Body of pancreas (tissue), 4 donors: ENCODE measurements at regions not wholly inside any gene's neighbourhood (a gene's known extent, or its start where the extent isn't known, plus 50 kb on each side); places are given as distances from the start of the nearest gene placed in this dataset.

Experiments
- ATAC-seq: fragments of 150-250 bp; one replicate; pipeline ENCODE4 v1.9.1; 2016
- DNase-seq, 4 donors: peaks; one replicate each; pipeline ENCODE4 v3.0.0-alpha.2; 2019
- H3K27ac ChIP-seq, 4 donors: fragments of 200-600 bp; sonication (generic); 1 replicate in 3 of 4; 2 replicates in 1 of 4; pipeline versions ENCODE4 v1.5.1 to v1.6.1; 2016 to 2019; ENCODE audit warnings: mild to moderate bottlenecking in 1 of 4, mixed read lengths in 1 of 4, moderate library complexity in 1 of 4
- H3K27me3 ChIP-seq, 2 donors: fragments of 200-600 bp; sonication (generic); one replicate each; pipeline ENCODE4 v1.6.0; 2016; ENCODE audit warnings: mild to moderate bottlenecking in 1 of 2
- H3K36me3 ChIP-seq, 2 donors: fragments of 200-600 bp; sonication (generic); replicated peaks in 1 of 2; 2 replicates each; pipeline ENCODE4 v1.5.1; 2016; ENCODE audit warnings: low read depth in 2 of 2; ENCODE audit not compliant: insufficient read depth in 1 of 2
- H3K4me1 ChIP-seq: fragments of 200-600 bp; sonication (generic); one replicate; pipeline ENCODE4 v1.6.0; 2016
- H3K4me3 ChIP-seq, 2 donors: fragments of 200-600 bp; sonication (generic); 1 replicate in 1 of 2; 2 replicates in 1 of 2; pipeline ENCODE4 v1.5.1; 2016 to 2019
- H3K9me3 ChIP-seq, 3 donors: fragments of 200-600 bp; sonication (generic); 1 replicate in 2 of 3; 2 replicates in 1 of 3; pipeline ENCODE4 v1.5.1; 2016
- POLR2A ChIP-seq, 3 donors: fragments of 450-650 bp; IDR thresholded peaks; one replicate each; pipeline ENCODE4 v1.6.1; 2016; ENCODE audit warnings: antibody characterized with exemption in 3 of 3, mild to moderate bottlenecking in 2 of 3
- WGBS, 2 donors: methylation state at CpG; one replicate each; pipeline ENCODE4 v1.1.5; 2017; 5-methylcytosine and 5-hydroxymethylcytosine counted together
- intact Hi-C: fragments of 100-400 bp; cut with DNase I; formaldehyde crosslinking; loops from one replicate; pipeline ENCODE4 v1.15.1; 2023
- TF ChIP-seq, protein P1 (sequence below), 7 experiments: fragments of 450-650 bp in 4 of 7; fragments of 200-600 bp in 3 of 7; sonication (generic) in 3 of 7; IDR thresholded peaks; one replicate each; pipeline ENCODE4 v1.5.1; 2016 to 2019; ENCODE audit warnings: antibody characterized with exemption in 7 of 7

GRCh38 chr22:49446759-49447710 lies 380.6 kb downstream of the BRD1 start:
- H3K9me3 ChIP-seq = no peaks in the 10 kb centered on the region
- no peak overlapping the region for H3K27ac ChIP-seq
- 54 to 55% methylated on average over 17 to 20 of the region's 21 CpGs for WGBS, 2 donors
- no peak overlapping the region for H3K4me3 ChIP-seq
- no peak for ATAC-seq
- H3K36me3 ChIP-seq = no peaks in the 10 kb centered on the region
- TF ChIP-seq POLR2A (IDR thresholded peaks at IDR 0.05) = no peak
- TF ChIP-seq, protein P1, sequence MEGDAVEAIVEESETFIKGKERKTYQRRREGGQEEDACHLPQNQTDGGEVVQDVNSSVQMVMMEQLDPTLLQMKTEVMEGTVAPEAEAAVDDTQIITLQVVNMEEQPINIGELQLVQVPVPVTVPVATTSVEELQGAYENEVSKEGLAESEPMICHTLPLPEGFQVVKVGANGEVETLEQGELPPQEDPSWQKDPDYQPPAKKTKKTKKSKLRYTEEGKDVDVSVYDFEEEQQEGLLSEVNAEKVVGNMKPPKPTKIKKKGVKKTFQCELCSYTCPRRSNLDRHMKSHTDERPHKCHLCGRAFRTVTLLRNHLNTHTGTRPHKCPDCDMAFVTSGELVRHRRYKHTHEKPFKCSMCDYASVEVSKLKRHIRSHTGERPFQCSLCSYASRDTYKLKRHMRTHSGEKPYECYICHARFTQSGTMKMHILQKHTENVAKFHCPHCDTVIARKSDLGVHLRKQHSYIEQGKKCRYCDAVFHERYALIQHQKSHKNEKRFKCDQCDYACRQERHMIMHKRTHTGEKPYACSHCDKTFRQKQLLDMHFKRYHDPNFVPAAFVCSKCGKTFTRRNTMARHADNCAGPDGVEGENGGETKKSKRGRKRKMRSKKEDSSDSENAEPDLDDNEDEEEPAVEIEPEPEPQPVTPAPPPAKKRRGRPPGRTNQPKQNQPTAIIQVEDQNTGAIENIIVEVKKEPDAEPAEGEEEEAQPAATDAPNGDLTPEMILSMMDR (IDR thresholded peaks at IDR 0.05) = no peak
- intact Hi-C loops = no loop called here
- no peaks in the 10 kb centered on the region for H3K4me1 ChIP-seq
- no peak for DNase-seq
- no peaks in the 10 kb centered on the region for H3K27me3 ChIP-seq

- intact Hi-C loops = no loop called here
- no peaks in the 10 kb centered on the region for H3K4me1 ChIP-seq
- no peaks in the 10 kb centered on the region for H3K9me3 ChIP-seq
- H3K27ac ChIP-seq = no peak overlapping the region
- H3K27me3 ChIP-seq = no peaks in the 10 kb centered on the region
- DNase-seq (no peak), ATAC-seq (no peak)
- H3K36me3 ChIP-seq = no peaks in the 10 kb centered on the region
- 17 to 25% methylated on average over 12 to 18 of the region's 18 CpGs for WGBS, 2 donors
- H3K4me3 ChIP-seq = no peak overlapping the region
- no peak for TF ChIP-seq POLR2A (IDR thresholded peaks at IDR 0.05)
- TF ChIP-seq, protein P1 (IDR thresholded peaks at IDR 0.05) = no peak
Measured at GRCh38 chr22:49446145-49446758, 381.4 kb downstream of the BRD1 start.

GRCh38 chr22:49444781-49445180 lies 382.9 kb downstream of the BRD1 start:
- intact Hi-C loops = no loop called here
- DNase-seq (no peak), ATAC-seq (no peak)
- no peaks in the 10 kb centered on the region for H3K9me3 ChIP-seq
- TF ChIP-seq POLR2A (IDR thresholded peaks at IDR 0.05) = no peak
- TF ChIP-seq, protein P1 (IDR thresholded peaks at IDR 0.05) = no peak
- H3K4me1 ChIP-seq = no peaks in the 10 kb centered on the region
- H3K27ac ChIP-seq = no peak overlapping the region
- WGBS, 2 donors = 64 to 67% methylated on average over 14 of the region's 14 CpGs
- no peaks in the 10 kb centered on the region for H3K27me3 ChIP-seq
- H3K36me3 ChIP-seq = no peaks in the 10 kb centered on the region
- H3K4me3 ChIP-seq = no peak overlapping the region

GRCh38 chr22:49440931-49441330 lies 386.7 kb downstream of the BRD1 start:
- Histone ChIP-seq H3K36me3 (no peaks in the 10 kb centered on the region), H3K4me3 (no peak overlapping the region), H3K27me3 (no peaks in the 10 kb centered on the region), H3K9me3 (no peaks in the 10 kb centered on the region), H3K4me1 (no peaks in the 10 kb centered on the region), H3K27ac (no peak overlapping the region)
- ATAC-seq (no peak), DNase-seq (no peak)
- intact Hi-C loops = no loop called here
- no peak for TF ChIP-seq POLR2A (IDR thresholded peaks at IDR 0.05)
- TF ChIP-seq, protein P1 (IDR thresholded peaks at IDR 0.05) = no peak
- 70 to 76% methylated on average over 23 of the region's 23 CpGs for WGBS, 2 donors
